ENCODE measurements at regions not wholly inside any gene's neighbourhood (a gene's known extent, or its start where the extent isn't known, plus 50 kb on each side); places are given as distances from the start of the nearest gene placed in this dataset.

DNA sequence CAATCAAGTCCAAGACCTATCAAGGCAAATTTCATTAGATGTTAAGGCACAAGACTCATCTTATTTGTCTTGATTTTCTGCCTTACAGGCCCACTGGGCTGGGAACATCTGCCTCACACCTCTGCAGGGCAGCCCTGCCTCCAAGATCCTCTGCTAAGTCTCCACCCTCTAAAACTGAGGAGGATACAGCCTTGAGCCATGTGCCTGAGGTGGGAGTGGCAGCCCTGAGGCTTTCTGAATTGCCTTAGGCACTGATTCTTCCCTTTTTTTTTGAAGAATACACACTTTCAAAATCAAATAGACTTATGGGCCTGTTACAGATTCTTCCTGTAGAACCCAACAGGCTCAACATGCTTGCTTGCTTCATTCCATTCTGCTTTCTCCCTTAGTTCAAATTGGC, 544.3 kb upstream of the ADAMTS5 start:
- Mint-ChIP-seq H3K36me3 (no peaks in the 10 kb centered on the region), H3K9me3 (no peaks in the 10 kb centered on the region), H3K27ac (no peak overlapping the region), H3K4me3 (no peak overlapping the region), H3K27me3 (no peaks in the 10 kb centered on the region), H3K4me1 (no peaks in the 10 kb centered on the region)
- POLR2A ChIA-PET: no interaction called here
- DNase-seq: no peak
- no peak for ATAC-seq (ENCODE audit: low read depth)

DNA sequence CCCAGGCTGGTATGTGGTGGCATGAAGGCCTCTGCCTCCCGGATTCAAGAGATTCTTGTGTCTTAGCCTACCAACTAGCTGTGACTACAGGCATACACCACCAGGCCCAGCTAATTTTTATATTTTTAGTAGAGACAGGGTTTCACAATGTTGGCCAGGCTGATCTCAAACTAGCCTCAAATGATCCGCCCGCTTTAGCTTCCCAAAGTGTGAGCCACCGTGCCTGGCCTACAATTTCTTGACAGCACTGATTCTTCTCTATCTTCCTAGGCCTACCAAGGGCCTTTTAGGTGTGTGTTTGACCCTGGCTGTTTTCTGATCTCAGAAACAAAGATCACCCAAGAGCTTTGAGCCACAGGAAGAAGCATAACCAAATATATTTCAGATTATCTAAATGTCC, 540.8 kb upstream of the ADAMTS5 start:
- H3K4me3 Mint-ChIP-seq: no peak overlapping the region
- DNase-seq: no peak
- ATAC-seq (ENCODE audit: low read depth): no peak
- POLR2A ChIA-PET: no interaction called here
- H3K9me3 Mint-ChIP-seq: no peaks in the 10 kb centered on the region
- H3K27me3 Mint-ChIP-seq: no peaks in the 10 kb centered on the region
- H3K36me3 Mint-ChIP-seq: no peaks in the 10 kb centered on the region
- no peaks in the 10 kb centered on the region for H3K4me1 Mint-ChIP-seq
- no peak overlapping the region for H3K27ac Mint-ChIP-seq

DNA sequence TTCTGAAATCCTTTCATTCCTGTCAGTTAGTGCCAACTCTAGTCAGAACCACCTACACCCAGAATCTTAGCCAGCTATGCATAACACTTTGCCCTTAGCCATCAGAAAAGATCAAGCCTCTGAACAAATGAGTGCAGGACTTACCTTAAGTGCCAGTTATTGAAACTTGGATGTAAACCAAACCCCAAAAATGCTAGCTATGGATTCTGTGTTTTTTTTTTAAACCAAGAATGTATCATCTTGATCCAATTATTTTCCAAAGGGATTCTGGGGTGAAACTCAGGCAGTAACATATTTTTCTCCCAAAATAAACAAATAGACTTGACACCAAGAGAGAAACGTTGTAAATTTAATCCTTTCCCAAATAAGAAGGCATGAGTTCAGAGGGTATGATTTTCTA, 538.6 kb upstream of the ADAMTS5 start:
- no peaks in the 10 kb centered on the region for H3K36me3 Mint-ChIP-seq
- no peaks in the 10 kb centered on the region for H3K9me3 Mint-ChIP-seq
- no peak overlapping the region for H3K27ac Mint-ChIP-seq
- POLR2A ChIA-PET: no interaction called here
- H3K4me1 Mint-ChIP-seq: no peaks in the 10 kb centered on the region
- no peak for ATAC-seq (ENCODE audit: low read depth)
- no peaks in the 10 kb centered on the region for H3K27me3 Mint-ChIP-seq
- no peak for DNase-seq
- H3K4me3 Mint-ChIP-seq: no peak overlapping the region

GRCh38 chr21:27502801-27503200, 535.9 kb upstream of the ADAMTS5 start:
- no peak overlapping the region for H3K27ac Mint-ChIP-seq
- no peaks in the 10 kb centered on the region for H3K36me3 Mint-ChIP-seq
- no peaks in the 10 kb centered on the region for H3K4me1 Mint-ChIP-seq
- ATAC-seq (ENCODE audit: low read depth) (no peak), DNase-seq (no peak)
- H3K4me3 Mint-ChIP-seq: no peak overlapping the region
- H3K9me3 Mint-ChIP-seq: no peaks in the 10 kb centered on the region
- H3K27me3 Mint-ChIP-seq: no peaks in the 10 kb centered on the region
- POLR2A ChIA-PET: no interaction called here

- ATAC-seq (ENCODE audit: low read depth): no peak
- Mint-ChIP-seq H3K9me3 (no peaks in the 10 kb centered on the region), H3K27me3 (no peaks in the 10 kb centered on the region), H3K36me3 (no peaks in the 10 kb centered on the region), H3K27ac (no peak overlapping the region), H3K4me3 (no peak overlapping the region), H3K4me1 (no peaks in the 10 kb centered on the region)
- DNase-seq: no peak
- POLR2A ChIA-PET: no interaction called here
Measured at GRCh38 chr21:27498025-27498424, 531.1 kb upstream of the ADAMTS5 start.

- POLR2A ChIA-PET: no interaction called here
- no peak overlapping the region for H3K4me3 Mint-ChIP-seq
- H3K36me3 Mint-ChIP-seq: no peaks in the 10 kb centered on the region
- no peak for DNase-seq
- no peaks in the 10 kb centered on the region for H3K27me3 Mint-ChIP-seq
- ATAC-seq (ENCODE audit: low read depth): no peak
- no peaks in the 10 kb centered on the region for H3K9me3 Mint-ChIP-seq
- H3K27ac Mint-ChIP-seq: no peak overlapping the region
- no peaks in the 10 kb centered on the region for H3K4me1 Mint-ChIP-seq
Measured at GRCh38 chr21:27495836-27496235, 528.9 kb upstream of the ADAMTS5 start.

DNA sequence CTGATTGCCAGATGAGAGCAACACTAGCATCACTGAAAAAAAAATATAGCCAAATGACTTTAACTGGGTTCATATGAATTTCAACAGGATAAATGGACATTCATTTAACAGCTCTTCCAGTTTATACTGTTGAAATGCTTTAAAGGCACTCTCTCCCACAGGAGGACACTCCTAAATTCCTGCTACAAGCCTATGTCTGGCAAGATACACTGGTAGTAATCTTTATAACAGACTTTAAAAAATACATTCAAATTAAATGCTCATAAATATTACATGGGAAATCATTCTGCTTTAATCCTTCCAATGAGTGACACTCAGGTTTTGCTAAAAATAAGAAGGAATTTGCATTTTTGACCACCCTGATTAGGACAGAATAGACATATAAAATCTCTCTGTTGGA, 526.7 kb upstream of the ADAMTS5 start:
- no peak overlapping the region for H3K27ac Mint-ChIP-seq
- no peak overlapping the region for H3K4me3 Mint-ChIP-seq
- H3K27me3 Mint-ChIP-seq: no peaks in the 10 kb centered on the region
- POLR2A ChIA-PET: no interaction called here
- no peaks in the 10 kb centered on the region for H3K36me3 Mint-ChIP-seq
- ATAC-seq (ENCODE audit: low read depth) (no peak), DNase-seq (no peak)
- no peaks in the 10 kb centered on the region for H3K9me3 Mint-ChIP-seq
- H3K4me1 Mint-ChIP-seq: no peaks in the 10 kb centered on the region

DNA sequence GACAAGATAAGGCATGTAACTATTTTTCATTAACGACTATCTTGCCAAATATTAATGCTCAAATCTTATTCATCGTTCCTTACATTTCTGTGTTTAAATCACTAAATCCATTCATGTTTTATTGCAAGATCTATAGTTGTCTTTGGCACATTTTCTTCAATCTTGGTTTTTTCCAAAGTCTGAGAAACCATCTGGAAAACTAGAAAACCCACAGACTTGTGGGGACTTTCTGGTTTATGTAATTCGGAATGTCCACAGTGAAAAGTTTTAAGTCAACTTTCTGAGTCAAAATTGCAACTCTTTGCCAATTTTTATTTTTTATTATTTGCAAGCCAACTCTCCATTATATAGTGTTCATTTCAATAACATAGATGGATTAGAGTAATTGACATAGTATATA, 520.8 kb upstream of the ADAMTS5 start:
- POLR2A ChIA-PET: no interaction called here
- ATAC-seq (ENCODE audit: low read depth) (no peak), DNase-seq (no peak)
- no peaks in the 10 kb centered on the region for H3K36me3 Mint-ChIP-seq
- no peaks in the 10 kb centered on the region for H3K4me1 Mint-ChIP-seq
- H3K27me3 Mint-ChIP-seq: no peaks in the 10 kb centered on the region
- H3K9me3 Mint-ChIP-seq: no peaks in the 10 kb centered on the region
- no peak overlapping the region for H3K27ac Mint-ChIP-seq
- no peak overlapping the region for H3K4me3 Mint-ChIP-seq

- no peaks in the 10 kb centered on the region for H3K36me3 Mint-ChIP-seq
- H3K27me3 Mint-ChIP-seq: no peaks in the 10 kb centered on the region
- H3K27ac Mint-ChIP-seq: no peak overlapping the region
- ATAC-seq (ENCODE audit: low read depth) (no peak), DNase-seq (no peak)
- H3K9me3 Mint-ChIP-seq: peaks cover 1% of the 10 kb centered on the region
- no peak overlapping the region for H3K4me3 Mint-ChIP-seq
- POLR2A ChIA-PET: no interaction called here
- peaks cover 3% of the 10 kb centered on the region for H3K4me1 Mint-ChIP-seq
Measured at GRCh38 chr21:27480841-27481261, 514.0 kb upstream of the ADAMTS5 start.

DNA sequence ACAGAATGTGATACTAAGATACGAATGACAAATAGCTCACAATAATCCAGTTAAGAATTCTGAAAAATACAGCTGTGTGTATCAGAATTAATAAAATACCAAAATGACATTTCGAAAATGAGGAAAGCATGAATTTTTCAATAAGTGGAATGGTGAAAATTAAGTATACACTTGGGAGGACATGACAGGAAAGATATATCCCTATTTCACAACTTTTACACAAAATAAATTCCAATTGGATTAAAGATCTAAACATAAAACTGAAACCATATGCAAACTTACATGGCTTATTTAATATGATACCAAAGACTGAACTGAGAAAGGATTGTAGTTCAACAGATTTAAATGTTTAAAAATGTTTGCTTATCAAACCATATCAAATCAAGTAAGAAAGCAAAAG, 510.4 kb upstream of the ADAMTS5 start:
- Mint-ChIP-seq H3K4me1 (peaks cover 3% of the 10 kb centered on the region), H3K36me3 (no peaks in the 10 kb centered on the region), H3K9me3 (peaks cover 1% of the 10 kb centered on the region), H3K27me3 (no peaks in the 10 kb centered on the region), H3K4me3 (no peak overlapping the region), H3K27ac (no peak overlapping the region)
- ATAC-seq (ENCODE audit: low read depth) (no peak), DNase-seq (no peak)
- POLR2A ChIA-PET: no interaction called here

DNA sequence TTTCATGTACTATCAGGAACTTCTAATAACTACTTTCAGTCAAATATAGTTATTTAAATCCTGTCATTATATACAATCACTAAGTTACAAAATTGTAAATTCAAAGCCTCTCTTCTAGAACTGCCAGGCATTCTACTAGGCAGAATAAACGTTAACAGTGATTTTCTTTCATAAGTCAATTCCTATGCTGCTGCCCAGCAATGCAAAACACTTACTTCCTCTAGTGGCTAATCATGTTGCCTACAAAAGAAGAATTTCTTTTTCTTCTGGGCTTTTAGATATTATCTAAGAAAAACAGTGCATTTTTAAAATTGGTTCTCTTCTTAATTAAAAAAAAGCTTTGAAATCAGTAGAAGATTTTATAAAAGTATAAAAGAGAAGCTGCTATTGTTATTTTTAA, 509.8 kb upstream of the ADAMTS5 start:
- DNase-seq (no peak), ATAC-seq (ENCODE audit: low read depth) (no peak)
- H3K4me3 Mint-ChIP-seq: no peak overlapping the region
- no peaks in the 10 kb centered on the region for H3K36me3 Mint-ChIP-seq
- no peak overlapping the region for H3K27ac Mint-ChIP-seq
- H3K27me3 Mint-ChIP-seq: no peaks in the 10 kb centered on the region
- H3K4me1 Mint-ChIP-seq: peaks cover 3% of the 10 kb centered on the region
- H3K9me3 Mint-ChIP-seq: peaks cover 1% of the 10 kb centered on the region
- POLR2A ChIA-PET: no interaction called here

DNA sequence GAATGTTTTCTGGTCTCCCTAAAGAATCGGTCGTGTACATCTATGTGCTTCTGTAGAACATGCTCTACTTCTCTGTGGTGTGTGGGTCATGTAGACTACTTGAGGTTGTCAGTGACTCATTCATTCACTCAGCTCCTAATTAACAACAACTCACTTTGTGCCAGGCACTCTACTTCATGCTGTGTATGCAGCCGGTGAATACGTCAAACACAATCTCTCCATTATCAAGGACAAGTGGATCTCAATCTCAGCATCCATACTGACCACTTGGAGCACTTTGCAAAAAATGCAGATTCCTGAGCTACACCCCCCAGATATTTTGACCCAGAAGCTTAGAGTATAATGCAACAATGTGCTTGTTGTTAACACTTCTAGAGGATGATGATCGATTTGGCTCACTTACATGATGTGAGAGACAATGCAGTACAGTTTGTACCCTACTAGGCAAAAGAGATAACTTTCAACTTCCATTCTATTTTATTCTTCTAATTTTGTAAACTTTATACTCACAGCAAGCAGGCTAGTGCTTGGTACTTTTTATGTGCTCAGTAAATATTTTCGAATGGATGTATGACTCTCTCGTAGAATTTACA, 508.6 kb upstream of the ADAMTS5 start:
- Mint-ChIP-seq H3K9me3 (peaks cover 3% of the 10 kb centered on the region), H3K4me3 (no peak overlapping the region), H3K27me3 (no peaks in the 10 kb centered on the region), H3K27ac (no peak overlapping the region), H3K36me3 (no peaks in the 10 kb centered on the region), H3K4me1 (no peaks in the 10 kb centered on the region)
- DNase-seq: no peak
- no peak for ATAC-seq (ENCODE audit: low read depth)
- POLR2A ChIA-PET: no interaction called here

- Mint-ChIP-seq H3K27me3 (no peaks in the 10 kb centered on the region), H3K9me3 (peaks cover 2% of the 10 kb centered on the region), H3K4me3 (no peak overlapping the region), H3K27ac (no peak overlapping the region), H3K36me3 (no peaks in the 10 kb centered on the region), H3K4me1 (no peaks in the 10 kb centered on the region)
- DNase-seq: no peak
- no peak for ATAC-seq (ENCODE audit: low read depth)
- POLR2A ChIA-PET: no interaction called here
Measured at GRCh38 chr21:27467366-27467765, 500.5 kb upstream of the ADAMTS5 start.

- no peak for DNase-seq
- Mint-ChIP-seq H3K27me3 (no peaks in the 10 kb centered on the region), H3K36me3 (no peaks in the 10 kb centered on the region), H3K4me3 (no peak overlapping the region), H3K27ac (no peak overlapping the region), H3K9me3 (peaks cover 2% of the 10 kb centered on the region), H3K4me1 (no peaks in the 10 kb centered on the region)
- ATAC-seq (ENCODE audit: low read depth): no peak
- POLR2A ChIA-PET: no interaction called here
Measured at GRCh38 chr21:27466140-27466539, 499.3 kb upstream of the ADAMTS5 start.

- DNase-seq (no peak), ATAC-seq (ENCODE audit: low read depth) (no peak)
- H3K4me3 Mint-ChIP-seq: no peak overlapping the region
- no peaks in the 10 kb centered on the region for H3K4me1 Mint-ChIP-seq
- no peaks in the 10 kb centered on the region for H3K36me3 Mint-ChIP-seq
- no peak overlapping the region for H3K27ac Mint-ChIP-seq
- H3K9me3 Mint-ChIP-seq: no peaks in the 10 kb centered on the region
- POLR2A ChIA-PET: no interaction called here
- no peaks in the 10 kb centered on the region for H3K27me3 Mint-ChIP-seq
Measured at GRCh38 chr21:27464648-27465047, 497.8 kb upstream of the ADAMTS5 start.
